GM18951 (cell line): ENCODE measurements at regions not wholly inside any gene's neighbourhood (a gene's known extent, or its start where the extent isn't known, plus 50 kb on each side); places are given as distances from the start of the nearest gene placed in this dataset.

Experiments
- POLR2A ChIP-seq: IDR thresholded peaks from 4 replicates; pipeline ENCODE4 v1.6.1; 2011; ENCODE audit warnings: mild to moderate bottlenecking; ENCODE audit not compliant: insufficient read length, insufficient read depth; ENCODE audit errors: extremely low read depth
- in situ Hi-C: fragments of 300-500 bp; cut with MboI; formaldehyde crosslinking; loops from one replicate; pipeline ENCODE4 v1.12.0; 2022; ENCODE audit warnings: low sequenced_read_pairs, mixed read lengths, inconsistent platforms; ENCODE audit not compliant: unreplicated experiment

- in situ Hi-C loops = loop anchor here (25.0 kb wide), 1 partner anchor 566 kb away; no protein-coding TSS in a partner anchor
- no peak for TF ChIP-seq POLR2A
These were observed 86.5 kb upstream of the SEC11C start for GRCh38 chr18:59052965-59053820.

GRCh38 chr18:59054496-59055287 is 85.0 kb upstream of the SEC11C start:
- in situ Hi-C loops = loop anchor here (5.0 to 25.0 kb wide), 2 partner anchors 272 to 567 kb away; no protein-coding TSS in a partner anchor
- TF ChIP-seq POLR2A = no peak

- no peak for TF ChIP-seq POLR2A
- in situ Hi-C loops = loop anchor here (5.0 to 25.0 kb wide), 2 partner anchors 273 to 568 kb away; no protein-coding TSS in a partner anchor
These were observed 84.2 kb upstream of the SEC11C start for GRCh38 chr18:59055345-59056032.

GRCh38 chr18:59056706-59057492 is 82.8 kb upstream of the SEC11C start:
- in situ Hi-C loops = loop anchor here (5.0 to 25.0 kb wide), 2 partner anchors 275 to 570 kb away; no protein-coding TSS in a partner anchor
- no peak for TF ChIP-seq POLR2A

- in situ Hi-C loops = loop anchor here (5.0 to 25.0 kb wide), 2 partner anchors 275 to 570 kb away; no protein-coding TSS in a partner anchor
- TF ChIP-seq POLR2A = no peak
These were observed 82.2 kb upstream of the SEC11C start for GRCh38 chr18:59057493-59057795.

- no peak for TF ChIP-seq POLR2A
- in situ Hi-C loops = loop anchor here (5.0 to 25.0 kb wide), 2 partner anchors 276 to 571 kb away; no protein-coding TSS in a partner anchor
These were observed 81.7 kb upstream of the SEC11C start for GRCh38 chr18:59057969-59058368.

DNA sequence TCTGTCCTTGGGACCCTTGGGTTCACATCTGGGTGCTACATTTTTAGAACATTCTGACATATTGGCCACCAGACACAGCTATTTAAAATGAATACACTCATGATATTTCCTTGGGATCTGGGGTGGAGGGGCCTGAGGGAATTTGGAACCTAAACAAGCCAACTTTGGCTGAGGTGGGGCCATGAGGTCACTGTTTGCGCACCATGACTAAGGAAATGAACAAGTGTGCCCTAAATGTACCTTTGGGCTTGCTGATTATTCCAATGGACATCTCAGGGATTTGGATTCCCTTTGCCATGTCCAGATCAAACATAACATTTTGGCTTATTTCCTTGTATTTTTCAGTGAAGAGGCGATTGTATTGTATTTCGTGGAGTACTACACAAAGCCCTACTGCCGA is 80.5 kb upstream of the SEC11C start:
- in situ Hi-C loops = loop anchor here (5.0 to 25.0 kb wide), 2 partner anchors 277 to 572 kb away; no protein-coding TSS in a partner anchor

DNA sequence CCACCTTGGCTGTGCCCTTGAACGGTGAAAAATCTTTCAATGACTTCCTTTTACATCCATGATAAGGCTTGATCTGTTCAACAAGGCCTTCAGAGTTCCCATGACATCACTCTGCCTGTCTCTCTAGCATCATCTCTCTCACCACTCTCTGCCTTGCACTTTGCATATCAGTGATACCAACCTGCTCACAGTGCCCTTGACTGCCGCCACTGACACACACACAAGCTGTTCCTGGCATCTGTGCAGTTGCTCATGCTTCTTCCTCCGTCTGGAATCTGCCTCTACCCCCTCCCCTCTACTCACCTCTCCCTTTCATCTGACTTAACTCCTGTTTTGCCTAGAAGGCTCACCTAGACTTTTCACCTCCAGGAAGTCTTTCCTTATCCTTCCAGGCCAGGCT is 79.1 kb upstream of the SEC11C start:
- in situ Hi-C loops = loop anchor here (25.0 kb wide), 1 partner anchor 573 kb away; no protein-coding TSS in a partner anchor
- no peak for TF ChIP-seq POLR2A

More for the DNA sequence above, 80.5 kb upstream of the SEC11C start:
- no peak for TF ChIP-seq POLR2A

- TF ChIP-seq POLR2A = no peak
- in situ Hi-C loops = loop anchor here (25.0 kb wide), 1 partner anchor 575 kb away; no protein-coding TSS in a partner anchor
These were observed 77.6 kb upstream of the SEC11C start for GRCh38 chr18:59061914-59062642.

GRCh38 chr18:59062643-59063006 is 77.1 kb upstream of the SEC11C start:
- no peak for TF ChIP-seq POLR2A
- in situ Hi-C loops = loop anchor here (25.0 kb wide), 1 partner anchor 575 kb away; no protein-coding TSS in a partner anchor

DNA sequence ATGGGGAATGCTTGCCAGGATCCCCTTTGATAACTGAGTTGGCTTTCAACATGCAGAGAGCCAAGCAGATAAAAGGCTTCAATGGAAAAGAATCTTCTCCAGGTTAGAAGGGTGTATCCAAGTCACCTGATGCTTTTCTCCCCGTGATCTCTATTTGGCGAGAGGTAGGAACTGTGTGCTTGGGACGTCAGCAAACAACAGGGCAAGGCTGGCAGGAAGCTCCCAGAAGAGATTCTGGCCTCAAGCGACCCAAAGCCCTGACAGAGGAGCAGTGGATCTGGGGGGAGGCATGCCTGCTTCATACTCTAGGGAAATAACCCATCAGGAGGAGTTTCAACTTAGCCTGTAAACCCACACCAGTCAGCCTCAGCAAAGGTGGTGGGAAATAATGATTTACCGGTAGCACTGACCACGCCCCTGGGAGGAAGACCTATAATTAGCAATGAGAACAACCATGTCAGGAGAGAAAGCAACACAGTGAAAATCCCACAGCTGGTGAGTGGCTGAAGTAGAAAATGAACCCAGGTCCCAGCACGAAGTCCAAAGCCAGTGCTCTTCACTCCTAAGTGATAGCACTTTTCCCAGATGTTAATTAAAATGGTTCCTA is 76.3 kb upstream of the SEC11C start:
- in situ Hi-C loops = loop anchor here (25.0 kb wide), 1 partner anchor 576 kb away; no protein-coding TSS in a partner anchor
- no peak for TF ChIP-seq POLR2A
